GM21390 (cell line): ENCODE measurements at regions not wholly inside any gene's neighbourhood (a gene's known extent, or its start where the extent isn't known, plus 50 kb on each side); places are given as distances from the start of the nearest gene placed in this dataset.
"Not testable (repeated sequence)": the region's sequence is repeated elsewhere in the genome, so short reads cannot be mapped to it uniquely, and the experiment has no call there.

Source experiments
- ATAC-seq: cut with Tn5 transposase; IDR thresholded peaks from one replicate; pipeline ENCODE4 v1.9.1; 2021; ENCODE audit not compliant: unreplicated experiment

- no peak for ATAC-seq
Measured at GRCh38 chr5:108536321-108536720, 154.4 kb upstream of the FBXL17 start.

GRCh38 chr5:108532129-108532445 lies 150.2 kb upstream of the FBXL17 start:
- ATAC-seq, result not testable (repeated sequence)

- ATAC-seq, result no peak
Measured at GRCh38 chr5:108531367-108532128, 149.7 kb upstream of the FBXL17 start.

- ATAC-seq, result no peak
Measured at GRCh38 chr5:108530706-108531105, 148.8 kb upstream of the FBXL17 start.

GRCh38 chr5:108529381-108529780 lies 147.5 kb upstream of the FBXL17 start:
- no peak for ATAC-seq

- ATAC-seq, result no peak
Measured at GRCh38 chr5:108528655-108529054, 146.8 kb upstream of the FBXL17 start.

- no peak for ATAC-seq
Measured at GRCh38 chr5:108524564-108524963, 142.7 kb upstream of the FBXL17 start.

GRCh38 chr5:108523360-108523759 lies 141.5 kb upstream of the FBXL17 start:
- ATAC-seq, result peak; percentile 20

GRCh38 chr5:108521841-108522506 lies 140.1 kb upstream of the FBXL17 start:
- ATAC-seq, result peak; percentile 53

- peak; percentile 90 for ATAC-seq
Measured at GRCh38 chr5:108521011-108521700, 139.3 kb upstream of the FBXL17 start.

- no peak for ATAC-seq
Measured at GRCh38 chr5:108516785-108517184, 134.9 kb upstream of the FBXL17 start.

GRCh38 chr5:108515517-108516105 lies 133.7 kb upstream of the FBXL17 start:
- no peak for ATAC-seq

- no peak for ATAC-seq
Measured at GRCh38 chr5:108508979-108509378, 127.1 kb upstream of the FBXL17 start.

GRCh38 chr5:108507631-108508030 lies 125.7 kb upstream of the FBXL17 start:
- no peak for ATAC-seq

- no peak for ATAC-seq
Measured at GRCh38 chr5:108505608-108506007, 123.7 kb upstream of the FBXL17 start.

- no peak for ATAC-seq
Measured at GRCh38 chr5:108504974-108505373, 123.1 kb upstream of the FBXL17 start.

- no peak for ATAC-seq
Measured at GRCh38 chr5:108503986-108504385, 122.1 kb upstream of the FBXL17 start.

- ATAC-seq, result not testable (repeated sequence)
Measured at GRCh38 chr5:108495615-108496014, 113.7 kb upstream of the FBXL17 start.

GRCh38 chr5:108487951-108488350 lies 106.1 kb upstream of the FBXL17 start:
- ATAC-seq, result no peak

- ATAC-seq, result no peak
Measured at GRCh38 chr5:108484035-108484434, 102.1 kb upstream of the FBXL17 start.

GRCh38 chr5:108481355-108481931 lies 99.5 kb upstream of the FBXL17 start:
- no peak for ATAC-seq
